ENCODE measurements at regions not wholly inside any gene's neighbourhood (a gene's known extent, or its start where the extent isn't known, plus 50 kb on each side); places are given as distances from the start of the nearest gene placed in this dataset.

- DNase-seq (ENCODE audit: low read depth), result no peak
These were observed 558.9 kb downstream of the REEP3 start for GRCh38 chr10:64080071-64080470.

GRCh38 chr10:64081947-64082482, 560.8 kb downstream of the REEP3 start:
- DNase-seq (ENCODE audit: low read depth), result no peak

GRCh38 chr10:64086083-64086767, 565.0 kb downstream of the REEP3 start:
- no peak for DNase-seq (ENCODE audit: low read depth)

GRCh38 chr10:64089648-64090047, 568.4 kb downstream of the REEP3 start:
- no peak for DNase-seq (ENCODE audit: low read depth)

- no peak for DNase-seq (ENCODE audit: low read depth)
These were observed 569.7 kb downstream of the REEP3 start for GRCh38 chr10:64090865-64091264.

- DNase-seq (ENCODE audit: low read depth), result no peak
These were observed 570.7 kb downstream of the REEP3 start for GRCh38 chr10:64091897-64092296.

GRCh38 chr10:64093304-64093703, 572.1 kb downstream of the REEP3 start:
- no peak for DNase-seq (ENCODE audit: low read depth)

GRCh38 chr10:64093946-64094535, 572.8 kb downstream of the REEP3 start:
- DNase-seq (ENCODE audit: low read depth), result peak; percentile 47

- no peak for DNase-seq (ENCODE audit: low read depth)
These were observed 575.7 kb downstream of the REEP3 start for GRCh38 chr10:64096941-64097340.

- no peak for DNase-seq (ENCODE audit: low read depth)
These were observed 576.4 kb downstream of the REEP3 start for GRCh38 chr10:64097391-64098122.

- DNase-seq (ENCODE audit: low read depth), result no peak
These were observed 577.8 kb downstream of the REEP3 start for GRCh38 chr10:64098994-64099393.

GRCh38 chr10:64101606-64102263, 580.5 kb downstream of the REEP3 start:
- no peak for DNase-seq (ENCODE audit: low read depth)

GRCh38 chr10:64102264-64102633, 581.0 kb downstream of the REEP3 start:
- DNase-seq (ENCODE audit: low read depth), result no peak

GRCh38 chr10:64102916-64103315, 581.7 kb downstream of the REEP3 start:
- DNase-seq (ENCODE audit: low read depth), result no peak

- no peak for DNase-seq (ENCODE audit: low read depth)
These were observed 582.7 kb downstream of the REEP3 start for GRCh38 chr10:64103750-64104470.

GRCh38 chr10:64109926-64110495, 588.8 kb downstream of the REEP3 start:
- DNase-seq (ENCODE audit: low read depth), result no peak

GRCh38 chr10:64112701-64113355, 591.6 kb downstream of the REEP3 start:
- DNase-seq (ENCODE audit: low read depth), result no peak

- DNase-seq (ENCODE audit: low read depth), result no peak
These were observed 592.2 kb downstream of the REEP3 start for GRCh38 chr10:64113375-64113774.

GRCh38 chr10:64113792-64114191, 592.6 kb downstream of the REEP3 start:
- DNase-seq (ENCODE audit: low read depth), result no peak

- DNase-seq (ENCODE audit: low read depth), result no peak
These were observed 594.3 kb downstream of the REEP3 start for GRCh38 chr10:64115471-64115870.

Measured in HS-5 (cell line).